Endothelial cell of umbilical vein (primary cell): ENCODE measurements at regions not wholly inside any gene's neighbourhood (a gene's known extent, or its start where the extent isn't known, plus 50 kb on each side); places are given as distances from the start of the nearest gene placed in this dataset.

Source experiments
- BruUV-seq: library from RNA; stranded (reverse); fragments of 400-500 nt; replicated peaks from 2 replicates; lab custom pipeline; 2021; lab: Mats Ljungman, UMichigan
- CTCF ChIA-PET: fragments of 300-600, 350-600 bp; sonication (Branson Sonifier 250); formaldehyde crosslinking; loops from one replicate; lab custom pipeline; 2021; ENCODE audit warnings: antibody characterized with exemption, inconsistent platforms; lab: Charles Lee
- POLR2A ChIA-PET: fragments of 300-600, 350-600 bp; sonication (Branson Sonifier 250); formaldehyde crosslinking; loops from one replicate; lab custom pipeline; 2021; ENCODE audit warnings: antibody characterized with exemption, inconsistent platforms; lab: Charles Lee
- DNase-seq: peaks from one replicate; pipeline ENCODE4 v3.0.0-alpha.2; 2011; ENCODE audit warnings: low read depth, low spot score
- FAIRE-seq: peaks from 2 replicates; lab custom pipeline; 2011; peaks lifted over from hg19 to GRCh38; lab: Jason Lieb, UNC
- H2AFZ ChIP-seq: 2 replicates; pipeline ENCODE4 v1.6.0; 2012; ENCODE audit warnings: low read depth, low read length, control low read depth, inconsistent platforms
- H3K27ac ChIP-seq: 2 replicates; pipeline ENCODE4 v1.5.1; 2011; ENCODE audit warnings: low read depth, mild to moderate bottlenecking, control low read depth, low read length, moderate library complexity; ENCODE audit not compliant: insufficient read depth
- H3K27me3 ChIP-seq, 2 experiments: 2 replicates each; pipeline versions ENCODE4 v1.6.0 to v1.6.1; 2011; ENCODE audit warnings: low read length in 2 of 2, mixed read lengths in 1 of 2; ENCODE audit not compliant: control insufficient read depth in 2 of 2, insufficient read depth in 2 of 2
- H3K36me3 ChIP-seq, 2 experiments: 2 replicates in 1 of 2; 3 replicates in 1 of 2; pipeline ENCODE4 v1.5.1; 2011; ENCODE audit warnings: low read length in 2 of 2, mild to moderate bottlenecking in 1 of 2, moderate library complexity in 1 of 2; ENCODE audit not compliant: control insufficient read depth in 2 of 2, insufficient read depth in 2 of 2; ENCODE audit errors: extremely low read depth in 1 of 2
- H3K4me1 ChIP-seq: 3 replicates; pipeline ENCODE4 v1.5.1; 2011; ENCODE audit warnings: mild to moderate bottlenecking, low read length; ENCODE audit not compliant: control insufficient read depth, insufficient read depth; ENCODE audit errors: extremely low read depth
- H3K4me2 ChIP-seq: 2 replicates; pipeline ENCODE4 v1.6.1; 2011; ENCODE audit warnings: low read length, control low read depth, mixed read lengths; ENCODE audit not compliant: insufficient read depth
- H3K4me3 ChIP-seq, 3 experiments: fragments of 200-600 bp in 1 of 3; sonication (generic), shearing (Covaris generic) in 1 of 3; replicated peaks in 1 of 3; 2 replicates each; pipeline ENCODE4 v1.5.1; 2011 to 2016; ENCODE audit warnings: control low read depth in 3 of 3, low read length in 3 of 3, mild to moderate bottlenecking in 2 of 3, inconsistent platforms in 1 of 3, low read depth in 1 of 3, moderate library complexity in 1 of 3; ENCODE audit not compliant: insufficient read depth in 1 of 3
- H3K79me2 ChIP-seq: 2 replicates; pipeline ENCODE4 v1.6.0; 2012; ENCODE audit warnings: low read length, inconsistent platforms; ENCODE audit not compliant: control insufficient read depth, insufficient read depth
- H3K9ac ChIP-seq: replicated peaks from 2 replicates; pipeline ENCODE3; 2011; ENCODE audit warnings: low read length, control low read depth; ENCODE audit not compliant: insufficient read depth; ENCODE audit errors: extremely low read depth
- H3K9me1 ChIP-seq: replicated peaks from 3 replicates; pipeline ENCODE4 v1.6.0; 2011; ENCODE audit warnings: mild to moderate bottlenecking, low read length; ENCODE audit not compliant: control insufficient read depth, insufficient read depth; ENCODE audit errors: extremely low read depth
- H3K9me3 ChIP-seq: replicated peaks from 2 replicates; pipeline ENCODE4 v1.5.1; 2012; ENCODE audit warnings: low read length, inconsistent platforms; ENCODE audit not compliant: control insufficient read depth, insufficient read depth
- H4K20me1 ChIP-seq: replicated peaks from 2 replicates; pipeline ENCODE3; 2011; ENCODE audit warnings: mild to moderate bottlenecking, low read length; ENCODE audit not compliant: control insufficient read depth, insufficient read depth; ENCODE audit errors: extremely low read depth
- CTCF ChIP-seq, 2 donors: IDR thresholded peaks; 1 replicate in 1 of 2; 2 replicates in 1 of 2; pipeline ENCODE4 v1.5.1; 2011; ENCODE audit warnings: low read length in 2 of 2, mild to moderate bottlenecking in 2 of 2, moderate library complexity in 2 of 2, control low read depth in 1 of 2, inconsistent platforms in 1 of 2, low read depth in 1 of 2; ENCODE audit not compliant: insufficient read depth in 1 of 2; ENCODE audit errors: extremely low read depth in 1 of 2
- EZH2 ChIP-seq: IDR thresholded peaks from 2 replicates; pipeline ENCODE4 v1.6.1; 2012; ENCODE audit warnings: borderline replicate concordance, low read depth, mild to moderate bottlenecking, moderate library complexity, low read length, inconsistent platforms; ENCODE audit not compliant: severe bottlenecking
- FOS ChIP-seq: IDR thresholded peaks from 2 replicates; pipeline ENCODE4 v1.6.1; 2011; ENCODE audit warnings: mild to moderate bottlenecking, low read length, moderate library complexity, borderline replicate concordance; ENCODE audit not compliant: insufficient read depth
- MYC ChIP-seq: IDR thresholded peaks from one replicate; pipeline ENCODE4 v1.6.1; 2011; ENCODE audit warnings: mild to moderate bottlenecking, low read depth, low read length
- POLR2A ChIP-seq: IDR thresholded peaks from 2 replicates; pipeline ENCODE4 v1.6.1; 2012; ENCODE audit warnings: low read depth, mild to moderate bottlenecking, control low read depth, low read length
- POLR2AphosphoS5 ChIP-seq: IDR thresholded peaks from 2 replicates; pipeline ENCODE4 v1.6.1; 2012; ENCODE audit warnings: low read depth, mild to moderate bottlenecking, control low read depth, low read length, moderate library complexity; ENCODE audit not compliant: insufficient read depth
- dilution Hi-C: fragments of 300-500 bp; cut with MboI; formaldehyde crosslinking; loops from one replicate; pipeline ENCODE4 v1.15.0; 2019; ENCODE audit warnings: low sequenced_read_pairs; ENCODE audit not compliant: extremely low pct_ligation_motif_present
- intact Hi-C: fragments of 100-400 bp; cut with micrococcal nuclease; formaldehyde crosslinking; loops from one replicate; pipeline ENCODE4 v1.10.0; 2022
- TF ChIP-seq, protein P1 (sequence below): IDR thresholded peaks from 2 replicates; pipeline ENCODE4 v1.6.1; 2011; ENCODE audit not compliant: insufficient read depth, insufficient read length

- Histone ChIP-seq H3K27me3 (no peaks in the 10 kb centered on the region), H3K9ac (no peak overlapping the region), H3K79me2 (no peaks in the 10 kb centered on the region), H3K4me3 (no peak overlapping the region), H3K36me3 (no peaks in the 10 kb centered on the region), H3K27ac (no peak overlapping the region), H3K4me1 (peaks cover 13% of the 10 kb centered on the region), H3K4me2 (no peak overlapping the region), H2AFZ (no peak overlapping the region), H3K9me1 (no peaks in the 10 kb centered on the region), H3K9me3 (no peaks in the 10 kb centered on the region), H4K20me1 (no peaks in the 10 kb centered on the region)
- ChIA-PET POLR2A (no interaction called here), CTCF (interaction anchor here (0.8 to 1.1 kb wide), 2 partner anchors 16 to 20 kb away, joined by 3 to 4 read pairs; no protein-coding TSS in a partner anchor)
- FAIRE-seq (no peak), DNase-seq (no peak)
- BruUV-seq = no TSS peak
- intact Hi-C loops (no loop called here), dilution Hi-C loops (no loop called here)
- TF ChIP-seq, protein P1, sequence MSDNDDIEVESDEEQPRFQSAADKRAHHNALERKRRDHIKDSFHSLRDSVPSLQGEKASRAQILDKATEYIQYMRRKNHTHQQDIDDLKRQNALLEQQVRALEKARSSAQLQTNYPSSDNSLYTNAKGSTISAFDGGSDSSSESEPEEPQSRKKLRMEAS = no peak
- TF ChIP-seq EZH2 (no peak), MYC (no peak), POLR2AphosphoS5 (no peak), POLR2A (no peak), FOS (no peak), CTCF (IDR thresholded peaks at IDR 0.05; ENCODE audit: extremely low read depth in 1 of 2, insufficient read depth in 1 of 2, low read depth in 1 of 2, low read length in 2 of 2) (no peak)
Observed at GRCh38 chrX:28408017-28408723, 179.1 kb upstream of the IL1RAPL1 start.
